Aorta (tissue), 5 donors: ENCODE measurements at regions not wholly inside any gene's neighbourhood (a gene's known extent, or its start where the extent isn't known, plus 50 kb on each side); places are given as distances from the start of the nearest gene placed in this dataset.
"Not testable (repeated sequence)": the region's sequence is repeated elsewhere in the genome, so short reads cannot be mapped to it uniquely, and the experiment has no call there.

Experiments
- ATAC-seq: fragments of 200-7000 bp; cut with Tn5 transposase; one replicate; pipeline ENCODE4 v1.9.1; 2022; ENCODE audit warnings: moderate library complexity; ENCODE audit not compliant: low FRiP score
- DNase-seq, 2 donors: peaks; one replicate each; pipeline ENCODE4 v3.0.0-alpha.2; 2020
- H3K27ac ChIP-seq, 2 donors: one replicate each; pipeline ENCODE4 v1.5.1; 2013; ENCODE audit warnings: low read length in 2 of 2, mild to moderate bottlenecking in 2 of 2, moderate library complexity in 2 of 2, control low read depth in 1 of 2, inconsistent platforms in 1 of 2, low read depth in 1 of 2
- H3K27me3 ChIP-seq, 2 donors: one replicate each; pipeline ENCODE4 v1.6.1; 2013; ENCODE audit warnings: control low read depth in 1 of 2, low read length in 1 of 2, mild to moderate bottlenecking in 1 of 2, moderate library complexity in 1 of 2; ENCODE audit not compliant: insufficient read depth in 2 of 2, control insufficient read depth in 1 of 2
- H3K36me3 ChIP-seq, 2 donors: one replicate each; pipeline ENCODE4 v1.6.1; 2013; ENCODE audit warnings: control low read depth in 1 of 2, low read length in 1 of 2, mild to moderate bottlenecking in 1 of 2; ENCODE audit not compliant: insufficient read depth in 2 of 2, control insufficient read depth in 1 of 2
- H3K4me1 ChIP-seq, 2 donors: one replicate each; pipeline ENCODE4 v1.6.1; 2013; ENCODE audit warnings: low read length in 2 of 2, control low read depth in 1 of 2, mild to moderate bottlenecking in 1 of 2, moderate library complexity in 1 of 2; ENCODE audit not compliant: insufficient read depth in 2 of 2, control insufficient read depth in 1 of 2
- H3K4me3 ChIP-seq, 2 donors: one replicate each; pipeline ENCODE4 v1.5.1; 2013; ENCODE audit warnings: low read length in 2 of 2, control low read depth in 1 of 2, mild to moderate bottlenecking in 1 of 2
- H3K9me3 ChIP-seq: one replicate; pipeline ENCODE4 v1.6.1; 2013; ENCODE audit warnings: mild to moderate bottlenecking, low read length; ENCODE audit not compliant: control insufficient read depth
- WGBS, 2 donors: extraction: QIAGEN DNeasy Blood & Tissue Kit; methylation state at CpG; one replicate each; pipeline ENCODE4 v1.1.7; 2013; 5-methylcytosine and 5-hydroxymethylcytosine counted together
- intact Hi-C, 2 donors: fragments of 100-400 bp; cut with DNase I; formaldehyde crosslinking; loops; one replicate each; pipeline versions ENCODE4 v1.14.2 to v1.15.0; 2022
- donor health status: healthy with polysubstance abuse.
- donor health status: Bipolar disorder and iron deficiency.
- donor health status: DM: no; HTN: no; CAD: no.
- donor health status: DM: no; HTN: no; CAD: no.
- donor health status: DM: yes; HTN: yes; CAD: no.

DNA sequence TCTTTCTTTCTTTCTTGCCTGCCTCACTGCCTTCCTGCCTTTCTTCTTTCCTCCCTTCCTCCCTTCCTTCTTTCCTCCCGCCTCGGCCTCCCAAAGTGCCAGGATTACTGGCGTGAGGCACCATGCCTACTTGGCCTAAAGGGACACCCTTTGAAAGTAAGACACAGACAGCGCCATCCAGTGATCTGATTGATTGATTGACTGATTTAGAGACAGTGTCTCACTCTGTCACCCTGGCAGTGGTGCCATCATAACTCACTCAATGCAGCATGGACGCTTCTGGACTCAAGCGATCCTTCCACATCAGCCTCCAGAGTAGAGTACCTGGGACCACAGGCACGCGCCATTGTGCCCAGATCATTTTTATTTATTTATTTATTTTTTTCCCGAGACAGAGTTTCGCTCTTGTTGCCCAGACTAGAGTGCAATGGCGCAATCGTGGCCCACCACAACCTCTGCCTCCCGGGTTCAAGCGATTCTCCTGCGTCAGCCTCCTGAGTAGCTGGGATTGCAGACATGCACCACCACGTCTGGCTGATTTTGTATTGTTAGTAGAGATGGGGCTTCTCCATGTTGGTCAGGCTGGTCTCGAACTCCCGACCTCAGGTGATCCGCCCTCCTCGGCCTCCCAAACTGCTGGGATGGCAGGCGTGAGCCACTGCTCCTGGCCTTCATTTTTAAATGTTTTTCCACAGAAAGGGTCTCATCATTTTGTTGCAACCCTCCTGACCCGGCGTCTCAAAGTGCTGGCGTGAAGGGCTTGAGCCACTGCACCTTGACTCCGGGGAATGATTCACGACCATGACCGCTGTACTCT is 3914.7 kb upstream of the OR11H1 start:
- H3K9me3 ChIP-seq, H3K4me3 ChIP-seq, H3K4me1 ChIP-seq, intact Hi-C loops, H3K27ac ChIP-seq, ATAC-seq, H3K27me3 ChIP-seq, H3K36me3 ChIP-seq, DNase-seq: not testable (repeated sequence)
- WGBS, 2 donors, result 85 to 86% methylated on average over 27 of the region's 27 CpGs

DNA sequence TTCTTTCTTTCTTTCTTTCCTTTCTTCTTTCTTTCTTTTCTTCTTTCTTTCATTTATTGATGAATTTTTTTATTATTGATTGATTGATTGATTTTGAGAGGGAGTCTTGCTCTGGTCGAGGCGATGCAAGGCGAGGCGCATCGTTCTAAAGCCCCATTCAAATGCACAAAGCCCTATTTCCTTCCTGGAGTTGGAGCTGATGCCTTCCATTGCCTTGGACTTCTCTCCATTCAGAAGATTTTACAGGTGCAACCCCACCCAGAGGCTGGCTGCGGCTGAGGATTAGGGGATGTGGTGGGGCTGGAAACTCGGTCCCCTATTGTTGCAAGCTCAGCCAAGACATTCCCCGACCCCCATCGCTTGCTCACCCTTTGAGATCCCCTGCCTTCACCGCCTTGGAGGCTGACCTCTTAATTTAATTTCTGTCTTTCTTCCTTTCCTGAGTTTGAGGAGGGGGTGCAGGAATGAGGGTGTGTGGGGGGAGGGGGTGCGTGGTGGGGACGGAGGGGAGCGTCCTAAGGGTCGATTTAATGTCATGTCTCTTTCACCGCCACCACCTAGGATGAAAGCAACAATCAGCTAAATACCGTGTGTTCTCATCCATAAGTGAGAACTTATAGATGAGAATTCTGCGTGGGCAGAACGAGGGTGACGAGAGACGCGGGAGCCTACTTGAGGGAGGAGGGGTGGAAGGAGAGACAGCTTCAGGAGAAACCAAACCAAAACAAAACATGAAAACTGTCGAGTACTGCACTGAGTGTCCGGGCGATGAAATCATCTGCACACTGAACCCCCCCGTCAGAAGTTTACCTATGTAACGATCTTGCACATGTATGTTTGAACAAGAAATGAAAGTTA is 3913.9 kb upstream of the OR11H1 start:
- peaks cover 2% of the 10 kb centered on the region for H3K9me3 ChIP-seq
- DNase-seq, result no peak
- 82 to 86% methylated on average over 26 of the region's 26 CpGs for whole genome bisulfite sequencing, 2 donors
- no peak for ATAC-seq
- H3K4me1 ChIP-seq, result no peaks in the 10 kb centered on the region
- no peak overlapping the region for H3K4me3 ChIP-seq
- no peaks in the 10 kb centered on the region for H3K36me3 ChIP-seq
- H3K27me3 ChIP-seq, result no peaks in the 10 kb centered on the region
- intact Hi-C loops, result no loop called here
- H3K27ac ChIP-seq, result no peak overlapping the region

DNA sequence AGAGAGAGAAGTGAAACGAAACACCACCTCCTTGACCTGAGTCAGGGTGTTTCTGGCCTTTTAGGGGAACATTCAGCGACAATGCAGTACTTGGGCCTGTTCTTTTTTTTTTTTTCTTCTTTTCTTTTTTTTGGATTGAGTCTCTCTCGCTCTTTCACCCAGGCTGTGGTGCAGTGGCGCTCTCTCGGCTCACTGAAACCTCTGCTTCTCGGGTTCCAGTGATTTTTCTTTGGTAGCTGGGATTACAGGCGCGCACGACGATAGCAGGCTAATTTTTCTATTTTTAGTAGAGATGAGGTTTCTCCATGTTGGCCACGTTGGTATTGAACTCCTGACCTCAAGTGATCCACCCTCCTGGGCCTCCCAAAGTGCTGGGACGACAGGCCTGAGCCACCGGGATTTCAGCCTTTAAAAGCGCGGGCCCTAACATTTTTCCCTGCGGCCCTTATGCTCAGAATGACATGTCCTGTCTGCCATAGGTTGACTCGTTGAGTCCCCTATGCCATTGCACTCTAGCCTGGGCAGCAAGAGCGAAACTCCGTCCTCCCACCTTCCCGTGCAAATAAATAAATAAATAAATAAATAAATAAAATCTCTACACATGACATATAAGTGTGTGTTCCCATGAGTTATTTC is 3913.1 kb upstream of the OR11H1 start:
- WGBS, 2 donors, result 78 to 79% methylated on average over 20 of the region's 20 CpGs
- intact Hi-C loops, H3K27me3 ChIP-seq, H3K27ac ChIP-seq, H3K9me3 ChIP-seq, ATAC-seq, H3K36me3 ChIP-seq, DNase-seq, H3K4me3 ChIP-seq, H3K4me1 ChIP-seq: not testable (repeated sequence)

DNA sequence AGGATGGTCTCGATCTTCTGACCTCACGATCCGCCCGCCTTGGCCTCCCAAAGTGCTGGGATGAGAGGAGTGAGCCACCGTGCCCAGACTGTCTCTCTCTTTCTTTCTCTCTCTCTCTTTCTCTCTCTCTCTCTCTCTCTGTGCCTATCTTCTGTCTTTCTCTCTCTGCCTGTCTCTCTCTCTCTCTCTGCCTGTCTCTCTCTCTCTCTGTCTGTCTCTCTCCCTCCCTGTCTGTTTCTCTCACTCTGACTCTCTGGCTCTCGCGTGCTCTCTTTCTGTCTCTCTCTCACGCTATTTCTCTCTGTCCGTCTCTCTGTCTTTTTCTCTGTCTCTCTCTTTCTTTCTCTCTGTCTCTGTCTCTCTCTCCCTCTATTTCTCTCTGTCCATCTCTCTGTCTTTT is 3911.2 kb upstream of the OR11H1 start:
- no peak overlapping the region for H3K27ac ChIP-seq
- peak; percentile 50 for ATAC-seq
- peaks cover 2% of the 10 kb centered on the region for H3K9me3 ChIP-seq
- DNase-seq, result no peak
- intact Hi-C loops, result no loop called here
- H3K27me3 ChIP-seq, result no peaks in the 10 kb centered on the region
- WGBS, 2 donors, result 83 to 86% methylated on average over 9 of the region's 9 CpGs
- H3K4me3 ChIP-seq, result no peak overlapping the region
- H3K4me1 ChIP-seq, result no peaks in the 10 kb centered on the region
- no peaks in the 10 kb centered on the region for H3K36me3 ChIP-seq

GRCh38 chr22:11618322-11618662 is 3909.7 kb upstream of the OR11H1 start:
- H3K4me1 ChIP-seq, H3K36me3 ChIP-seq, H3K9me3 ChIP-seq, DNase-seq, H3K27ac ChIP-seq, intact Hi-C loops, H3K4me3 ChIP-seq, H3K27me3 ChIP-seq, ATAC-seq: not testable (repeated sequence)
- WGBS, 2 donors, result 60 to 61% methylated on average over 9 to 11 of the region's 11 CpGs

DNA sequence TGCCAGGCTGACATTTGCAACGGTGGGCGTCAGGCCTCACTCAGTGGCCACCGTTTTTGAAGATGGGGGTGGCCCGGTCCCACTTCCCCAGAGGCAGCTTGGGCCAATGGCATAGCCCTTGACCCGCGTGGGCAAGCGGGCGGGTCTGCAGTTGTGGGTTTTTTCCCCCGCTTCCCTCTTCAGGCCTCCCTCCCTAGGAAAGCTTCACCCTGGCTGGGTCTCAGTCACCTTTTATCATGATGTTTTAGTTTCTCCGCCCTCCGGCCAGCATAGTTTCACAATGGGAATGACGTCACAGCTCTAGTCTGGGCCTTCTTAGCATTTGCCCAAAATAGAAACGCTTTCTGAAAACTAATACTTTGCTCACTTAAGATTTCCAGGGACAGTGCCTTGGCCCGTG is 3909.3 kb upstream of the OR11H1 start:
- ATAC-seq, DNase-seq, H3K36me3 ChIP-seq, intact Hi-C loops, H3K4me1 ChIP-seq, H3K27ac ChIP-seq, H3K9me3 ChIP-seq, H3K4me3 ChIP-seq, H3K27me3 ChIP-seq: not testable (repeated sequence)
- WGBS, 2 donors, result 71 to 74% methylated on average over 14 of the region's 14 CpGs

- ATAC-seq, H3K36me3 ChIP-seq, H3K9me3 ChIP-seq, H3K27me3 ChIP-seq, DNase-seq, H3K4me3 ChIP-seq, intact Hi-C loops, H3K27ac ChIP-seq, H3K4me1 ChIP-seq: not testable (repeated sequence)
- WGBS, 2 donors, result 82 to 83% methylated on average over 32 of the region's 32 CpGs
Measured at GRCh38 chr22:11620921-11621762, 3906.8 kb upstream of the OR11H1 start.

DNA sequence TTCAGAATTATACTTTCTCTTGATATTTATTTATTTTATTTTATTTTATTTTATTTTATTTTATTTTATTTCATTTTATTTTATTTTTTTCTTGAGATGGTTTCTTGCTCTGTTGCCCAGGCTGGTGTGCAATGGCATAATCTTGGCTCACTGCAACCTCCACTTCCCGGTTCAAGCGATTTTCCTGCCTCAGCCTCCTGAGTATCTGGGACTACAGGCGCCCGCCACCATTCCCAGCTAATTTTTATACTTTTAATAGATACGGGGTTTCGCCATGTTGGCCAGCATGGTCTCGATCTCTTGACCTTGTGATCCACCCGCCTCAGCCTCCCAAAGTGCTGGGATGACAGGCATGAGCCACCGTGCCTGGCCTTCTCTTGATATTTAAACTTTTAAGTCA is 3905.2 kb upstream of the OR11H1 start:
- H3K36me3 ChIP-seq, H3K4me3 ChIP-seq, H3K9me3 ChIP-seq, intact Hi-C loops, DNase-seq, ATAC-seq, H3K27me3 ChIP-seq, H3K4me1 ChIP-seq, H3K27ac ChIP-seq: not testable (repeated sequence)
- 80 to 81% methylated on average over 9 of the region's 9 CpGs for WGBS, 2 donors
